ENCODE measurements at regions not wholly inside any gene's neighbourhood (a gene's known extent, or its start where the extent isn't known, plus 50 kb on each side); places are given as distances from the start of the nearest gene placed in this dataset.

- TF ChIP-seq CTCF (IDR thresholded peaks at IDR 0.05; ENCODE audit: insufficient read depth, low read length, missing control alignments) = no peak
- CTCF ChIA-PET = interaction anchor here (1.7 kb wide), 1 partner anchor 9 kb away, joined by 8 read pairs; no protein-coding TSS in a partner anchor
These were observed 101.0 kb upstream of the CERS6 start for GRCh38 chr2:168355121-168355520.

GRCh38 chr2:168355779-168356476, 100.1 kb upstream of the CERS6 start:
- ChIA-PET CTCF (interaction anchor here (1.7 kb wide), 1 partner anchor 10 kb away, joined by 8 read pairs; no protein-coding TSS in a partner anchor), POLR2A (no interaction called here)
- TF ChIP-seq CTCF (IDR thresholded peaks at IDR 0.05; ENCODE audit: insufficient read depth, low read length, missing control alignments) = no peak
- no peak overlapping the region for H3K4me3 ChIP-seq (ENCODE audit: low read depth, low read length)
- no peak for DNase-seq (ENCODE audit: low read depth, low spot score)

More at GRCh38 chr2:168355121-168355520, 101.0 kb upstream of the CERS6 start:
- POLR2A ChIA-PET = no interaction called here
- H3K4me3 ChIP-seq (ENCODE audit: low read depth, low read length) = no peak overlapping the region
- DNase-seq (ENCODE audit: low read depth, low spot score) = no peak

- no peak for DNase-seq (ENCODE audit: low read depth, low spot score)
- TF ChIP-seq CTCF (IDR thresholded peaks at IDR 0.05; ENCODE audit: insufficient read depth, low read length, missing control alignments) = no peak
- ChIA-PET CTCF (interaction anchor here (1.7 kb wide), 2 partner anchors 8 to 10 kb away, joined by 4 to 8 read pairs; no protein-coding TSS in a partner anchor), POLR2A (no interaction called here)
- H3K4me3 ChIP-seq (ENCODE audit: low read depth, low read length) = no peak overlapping the region
These were observed 99.6 kb upstream of the CERS6 start for GRCh38 chr2:168356477-168356835.

GRCh38 chr2:168357797-168358472, 98.1 kb upstream of the CERS6 start:
- TF ChIP-seq CTCF (IDR thresholded peaks at IDR 0.05; ENCODE audit: insufficient read depth, low read length, missing control alignments) = no peak
- POLR2A ChIA-PET = no interaction called here
- no peak for DNase-seq (ENCODE audit: low read depth, low spot score)
- H3K4me3 ChIP-seq (ENCODE audit: low read depth, low read length) = no peak overlapping the region
- CTCF ChIA-PET = interaction anchor here (0.9 to 2.2 kb wide), 4 partner anchors 10 to 13 kb away, joined by 3 to 6 read pairs (median 4); no protein-coding TSS in a partner anchor

- no peak for TF ChIP-seq CTCF (IDR thresholded peaks at IDR 0.05; ENCODE audit: insufficient read depth, low read length, missing control alignments)
- POLR2A ChIA-PET = no interaction called here
- no peak overlapping the region for H3K4me3 ChIP-seq (ENCODE audit: low read depth, low read length)
- CTCF ChIA-PET = interaction anchor here (2.2 kb wide), 1 partner anchor 12 kb away, joined by 6 read pairs; no protein-coding TSS in a partner anchor
- DNase-seq (ENCODE audit: low read depth, low spot score) = no peak
These were observed 97.0 kb upstream of the CERS6 start for GRCh38 chr2:168359082-168359481.

GRCh38 chr2:168363347-168364092, 92.6 kb upstream of the CERS6 start:
- H3K4me3 ChIP-seq (ENCODE audit: low read depth, low read length) = no peak overlapping the region
- no peak for TF ChIP-seq CTCF (IDR thresholded peaks at IDR 0.05; ENCODE audit: insufficient read depth, low read length, missing control alignments)
- ChIA-PET CTCF (interaction anchor here (1.0 kb wide), 1 partner anchor 769 kb away, joined by 4 read pairs; no protein-coding TSS in a partner anchor), POLR2A (no interaction called here)
- no peak for DNase-seq (ENCODE audit: low read depth, low spot score)

Data from AG04449 (cell line).